Heart right ventricle (tissue), 16 donors: ENCODE measurements at regions not wholly inside any gene's neighbourhood (a gene's known extent, or its start where the extent isn't known, plus 50 kb on each side); places are given as distances from the start of the nearest gene placed in this dataset.
"Not testable (repeated sequence)": the region's sequence is repeated elsewhere in the genome, so short reads cannot be mapped to it uniquely, and the experiment has no call there.

ENCODE experiments used
- ATAC-seq, 8 donors: fragments of 200-7000 bp; cut with Tn5 transposase; one replicate each; pipeline ENCODE4 v1.9.1; 2020; ENCODE audit warnings: mild to moderate bottlenecking in 8 of 8, moderate library complexity in 8 of 8, moderate number of reproducible peaks in 1 of 8
- DNase-seq, 2 donors: peaks; one replicate each; pipeline ENCODE4 v3.0.0-alpha.2; 2020
- H3K27ac ChIP-seq, 10 donors: fragments of 200-600 bp; sonication (generic) in 2 of 10; one replicate each; pipeline versions ENCODE4 v1.5.0 to v1.8.0; 2020 to 2022; ENCODE audit warnings: mild to moderate bottlenecking in 3 of 10
- H3K27me3 ChIP-seq, 7 donors: fragments of 200-600 bp; one replicate each; pipeline ENCODE4 v1.8.0; 2021 to 2022; ENCODE audit warnings: mild to moderate bottlenecking in 2 of 7
- H3K36me3 ChIP-seq, 9 donors: fragments of 200-600 bp; sonication (generic) in 1 of 9; one replicate each; pipeline versions ENCODE4 v1.5.0 to v1.8.0; 2020 to 2022; ENCODE audit warnings: mild to moderate bottlenecking in 2 of 9
- H3K4me1 ChIP-seq, 9 donors: fragments of 200-600 bp; sonication (generic) in 1 of 9; one replicate each; pipeline versions ENCODE4 v1.5.0 to v1.8.0; 2020 to 2022; ENCODE audit warnings: mild to moderate bottlenecking in 4 of 9
- H3K4me3 ChIP-seq, 10 donors: fragments of 200-600 bp; sonication (generic) in 2 of 10; one replicate each; pipeline versions ENCODE4 v1.5.0 to v1.8.0; 2020 to 2022; ENCODE audit warnings: mild to moderate bottlenecking in 7 of 10, moderate library complexity in 2 of 10
- H3K9me3 ChIP-seq, 11 donors: fragments of 200-600 bp in 10 of 11; sonication (generic) in 2 of 11; one replicate each; pipeline versions ENCODE4 v1.5.0 to v1.8.0; 2013 to 2022; ENCODE audit warnings: mild to moderate bottlenecking in 2 of 11, control low read depth in 1 of 11, moderate library complexity in 1 of 11
- WGBS, 2 donors: extraction: QIAGEN DNeasy Blood & Tissue Kit; methylation state at CpG; one replicate each; pipeline ENCODE4 v1.1.7; 2013; ENCODE audit warnings: inconsistent platforms in 1 of 2; 5-methylcytosine and 5-hydroxymethylcytosine counted together
- intact Hi-C, 10 donors: fragments of 100-400 bp; cut with DNase I; formaldehyde crosslinking; loops; one replicate each; pipeline versions ENCODE4 v1.11.1 to v1.14.2; 2022
- TF ChIP-seq, protein P1 (sequence below), 9 donors: fragments of 200-600 bp; sonication (generic) in 2 of 9; IDR thresholded peaks; one replicate each; pipeline versions ENCODE4 v1.5.0 to v1.8.0; 2021 to 2022; ENCODE audit warnings: antibody characterized with exemption in 9 of 9, mild to moderate bottlenecking in 5 of 9, moderate library complexity in 1 of 9
- donor health status: Arrhythmogenic right ventricular cardiomyopathy.
- donor health status: ischemic (EF 13 %, LVEDD 7.1; RV severe dilation, severe dysfunction).
- donor health status: healthy with polysubstance abuse.
- donor health status: DM: no; HTN: yes; CAD: no.
- donor health status: DM: no; HTN: no; CAD: no.
- donor health status: ischemic (EF 25% LVEDD 6.9; RV normal size, moderate dysfunction).
- donor health status: ischemic (EF 25% LVEDD 5.7; RV mildly dilated, moderate dysfunction).
- donor health status: healthy.
- donor health status: DM: yes; HTN: yes; CAD: no.
- donor health status: Ischemic cardiomyopathy.
- donor health status: ischemic (EF 35%, LVEDD 5.7; RV mildly dilated, moderate dysfunction).
- donor health status: nonischemic (EF 11% LVEDD 7.7; RV severe dilation, severe dysfunction).
- donor health status: DM: yes; HTN: yes; CAD: no.
- donor health status: PGD.
- donor health status: ischemic (EF 29% LVEDD 5.4; RV normal size, mild dysfunction).
- donor health status: nonischemic (EF 23%, LVEDD 6.1; RV moderate dilation, normal function).

DNA sequence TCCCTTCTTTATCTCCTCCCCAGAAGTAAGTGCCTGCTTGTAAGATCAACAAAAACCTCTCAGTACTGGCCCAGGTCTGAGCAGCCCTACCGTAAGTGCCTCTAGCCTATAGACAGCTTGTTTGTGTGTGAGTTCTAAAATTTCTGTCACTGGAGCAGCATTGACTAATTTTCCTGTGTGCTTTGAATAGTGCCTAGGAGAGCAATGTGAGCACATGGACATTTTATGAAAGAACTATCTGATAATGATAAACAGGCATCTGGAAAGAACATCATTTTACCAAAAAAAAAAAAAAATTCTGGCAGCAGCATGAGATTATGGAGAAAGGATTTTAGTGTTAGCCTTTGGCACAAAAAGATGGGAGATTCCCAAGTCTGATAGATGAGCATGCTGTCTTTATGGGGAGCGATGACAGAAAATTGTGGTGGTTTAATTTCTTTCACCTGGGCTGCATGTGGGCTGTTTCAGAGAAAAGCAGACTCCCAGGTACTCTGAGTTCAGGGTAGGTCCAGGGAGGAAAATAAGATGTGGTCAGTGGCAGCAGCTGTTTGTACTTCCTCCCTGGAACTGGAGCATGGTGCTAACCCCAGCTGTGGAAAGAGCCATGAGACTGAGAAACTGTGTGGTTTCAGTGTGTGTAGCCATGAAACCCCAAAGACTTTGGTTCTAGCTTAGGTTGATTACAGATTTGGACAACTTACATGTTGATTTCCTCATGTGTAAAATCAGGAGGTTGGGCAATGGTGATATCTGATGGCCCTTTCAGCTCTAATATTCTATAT lies 419.9 kb downstream of the NTRK2 start:
- Histone ChIP-seq H3K27me3 (no peaks in the 10 kb centered on the region), H3K4me3 (no peak overlapping the region), H3K27ac (no peak overlapping the region), H3K4me1 (no peaks in the 10 kb centered on the region), H3K36me3 (no peaks in the 10 kb centered on the region), H3K9me3 (peaks cover 0 to 6% (median 0%) of the 10 kb centered on the region in 11 donors)
- ATAC-seq (no peak), DNase-seq (no peak)
- TF ChIP-seq, protein P1, sequence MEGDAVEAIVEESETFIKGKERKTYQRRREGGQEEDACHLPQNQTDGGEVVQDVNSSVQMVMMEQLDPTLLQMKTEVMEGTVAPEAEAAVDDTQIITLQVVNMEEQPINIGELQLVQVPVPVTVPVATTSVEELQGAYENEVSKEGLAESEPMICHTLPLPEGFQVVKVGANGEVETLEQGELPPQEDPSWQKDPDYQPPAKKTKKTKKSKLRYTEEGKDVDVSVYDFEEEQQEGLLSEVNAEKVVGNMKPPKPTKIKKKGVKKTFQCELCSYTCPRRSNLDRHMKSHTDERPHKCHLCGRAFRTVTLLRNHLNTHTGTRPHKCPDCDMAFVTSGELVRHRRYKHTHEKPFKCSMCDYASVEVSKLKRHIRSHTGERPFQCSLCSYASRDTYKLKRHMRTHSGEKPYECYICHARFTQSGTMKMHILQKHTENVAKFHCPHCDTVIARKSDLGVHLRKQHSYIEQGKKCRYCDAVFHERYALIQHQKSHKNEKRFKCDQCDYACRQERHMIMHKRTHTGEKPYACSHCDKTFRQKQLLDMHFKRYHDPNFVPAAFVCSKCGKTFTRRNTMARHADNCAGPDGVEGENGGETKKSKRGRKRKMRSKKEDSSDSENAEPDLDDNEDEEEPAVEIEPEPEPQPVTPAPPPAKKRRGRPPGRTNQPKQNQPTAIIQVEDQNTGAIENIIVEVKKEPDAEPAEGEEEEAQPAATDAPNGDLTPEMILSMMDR (IDR thresholded peaks at IDR 0.05), result no peak
- intact Hi-C loops, result no loop called here
- WGBS, 2 donors, result 49 to 57% methylated on average over 2 of the region's 2 CpGs

DNA sequence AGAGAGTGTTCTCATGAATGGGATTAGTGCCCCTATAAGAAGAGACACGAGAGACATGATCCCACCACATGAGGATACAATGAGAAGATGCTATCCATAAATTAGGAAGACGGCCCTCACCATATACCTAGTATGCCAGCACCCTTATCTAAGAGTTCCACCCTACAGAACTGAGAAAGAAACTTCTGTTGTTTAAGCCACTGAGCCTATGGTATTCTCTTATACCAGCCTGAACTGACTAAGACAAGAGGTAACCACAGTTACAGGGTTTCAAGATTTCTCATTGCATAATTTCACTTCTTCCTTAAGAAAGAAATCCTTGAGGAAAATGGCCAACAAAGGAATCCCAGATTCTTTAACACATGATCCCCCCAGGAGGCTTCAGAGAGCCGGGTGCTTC lies 412.4 kb downstream of the NTRK2 start:
- Histone ChIP-seq H3K27ac (no peak overlapping the region), H3K27me3 (no peaks in the 10 kb centered on the region), H3K9me3 (peaks cover 0 to 1% (median 0%) of the 10 kb centered on the region in 11 donors), H3K36me3 (no peaks in the 10 kb centered on the region), H3K4me1 (no peaks in the 10 kb centered on the region), H3K4me3 (no peak overlapping the region)
- 88 to 91% methylated on average over 3 of the region's 3 CpGs for WGBS, 2 donors
- intact Hi-C loops, result no loop called here
- TF ChIP-seq, protein P1 (IDR thresholded peaks at IDR 0.05), result no peak
- DNase-seq (no peak), ATAC-seq (no peak)

DNA sequence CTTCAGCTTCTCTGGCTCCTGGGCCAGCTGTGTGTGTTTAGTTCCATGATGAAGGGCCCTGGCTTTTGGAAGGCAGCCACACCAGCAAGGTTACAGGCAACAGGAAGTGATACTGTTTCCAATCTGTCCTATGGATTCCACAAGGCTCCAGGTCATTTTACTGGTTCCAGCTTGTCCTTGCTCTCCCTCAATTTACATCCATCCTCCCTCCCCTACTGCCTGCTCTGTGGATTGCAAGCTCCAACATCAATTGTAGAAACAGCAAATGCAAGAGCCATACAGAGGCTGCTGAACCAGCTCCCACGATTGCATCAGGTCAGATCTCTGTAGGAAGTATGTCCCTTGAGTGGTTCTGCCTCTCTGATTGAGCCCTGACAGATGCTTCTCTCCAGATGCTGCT lies 409.8 kb downstream of the NTRK2 start:
- Histone ChIP-seq H3K9me3 (no peaks in the 10 kb centered on the region), H3K4me3 (no peak overlapping the region), H3K36me3 (no peaks in the 10 kb centered on the region), H3K4me1 (no peaks in the 10 kb centered on the region), H3K27ac (no peak overlapping the region), H3K27me3 (no peaks in the 10 kb centered on the region)
- ATAC-seq (no peak), DNase-seq (no peak)
- TF ChIP-seq, protein P1 (IDR thresholded peaks at IDR 0.05), result no peak
- intact Hi-C loops, result no loop called here
- 52 to 76% methylated on average over 1 of the region's 1 CpG for WGBS, 2 donors

DNA sequence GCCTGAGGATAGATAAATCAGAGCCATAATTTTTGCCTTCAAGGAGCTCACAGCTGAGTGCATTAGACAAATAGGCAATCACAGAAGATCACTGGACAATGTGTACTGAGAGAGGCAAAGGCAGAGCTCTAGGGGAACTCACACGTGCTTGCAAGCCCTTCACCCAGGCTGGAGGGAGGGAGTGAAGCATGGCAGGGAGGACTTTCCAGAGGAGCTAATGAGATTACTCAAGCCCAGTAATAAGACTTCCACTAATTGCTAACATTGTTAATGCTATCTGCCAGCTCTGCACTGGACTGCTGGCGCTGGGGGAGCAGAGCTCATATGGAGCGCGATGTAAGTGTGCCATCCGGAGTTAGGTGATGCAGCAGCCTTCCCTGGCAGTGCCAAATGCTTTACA lies 408.4 kb downstream of the NTRK2 start:
- Histone ChIP-seq H3K9me3 (no peaks in the 10 kb centered on the region), H3K4me3 (no peak overlapping the region), H3K4me1 (no peaks in the 10 kb centered on the region), H3K27me3 (no peaks in the 10 kb centered on the region), H3K36me3 (no peaks in the 10 kb centered on the region), H3K27ac (no peak overlapping the region)
- intact Hi-C loops, result no loop called here
- ATAC-seq (no peak), DNase-seq (no peak)
- WGBS, 2 donors, result 84 to 90% methylated on average over 5 of the region's 5 CpGs
- TF ChIP-seq, protein P1 (IDR thresholded peaks at IDR 0.05), result no peak

DNA sequence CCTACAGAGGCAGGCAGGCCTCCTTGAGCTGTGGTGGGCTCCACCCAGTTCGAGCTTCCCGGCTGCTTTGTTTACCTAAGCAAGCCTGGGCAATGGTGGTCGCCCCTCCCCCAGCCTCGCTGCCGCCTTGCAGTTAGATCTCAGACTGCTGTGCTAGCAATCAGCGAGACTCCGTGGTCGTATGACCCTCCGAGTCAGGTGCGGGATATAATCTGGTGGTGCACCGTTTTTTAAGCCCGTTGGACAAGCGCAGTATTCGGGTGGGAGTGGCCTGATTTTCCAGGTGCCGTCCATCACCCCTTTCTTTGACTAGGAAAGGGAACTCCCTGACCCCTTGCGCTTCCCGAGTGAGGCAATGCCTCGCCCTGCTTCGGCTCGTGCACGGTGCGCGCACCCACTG lies 407.6 kb downstream of the NTRK2 start:
- ATAC-seq, H3K9me3 ChIP-seq, intact Hi-C loops, DNase-seq, H3K36me3 ChIP-seq, H3K4me3 ChIP-seq, H3K4me1 ChIP-seq, H3K27ac ChIP-seq, H3K27me3 ChIP-seq: not testable (repeated sequence)
- WGBS, 2 donors, result 53 to 73% methylated on average over 11 to 15 of the region's 23 CpGs
